Osteocyte (in vitro differentiated cells): ENCODE measurements at regions not wholly inside any gene's neighbourhood (a gene's known extent, or its start where the extent isn't known, plus 50 kb on each side); places are given as distances from the start of the nearest gene placed in this dataset.

Experiments
- DNase-seq: peaks from one replicate; pipeline ENCODE4 v3.0.0; 2021; ENCODE audit warnings: mixed read lengths; ENCODE audit not compliant: unreplicated experiment; ENCODE audit errors: extremely low spot score
- H3K27ac Mint-ChIP-seq: one replicate; pipeline ENCODE4 v1.8.0; 2021; ENCODE audit warnings: mild to moderate bottlenecking, mixed read lengths; ENCODE audit not compliant: unreplicated experiment
- H3K27me3 Mint-ChIP-seq: one replicate; pipeline ENCODE4 v1.8.0; 2021; ENCODE audit warnings: mixed read lengths; ENCODE audit not compliant: unreplicated experiment
- H3K36me3 Mint-ChIP-seq: one replicate; pipeline ENCODE4 v1.8.0; 2021; ENCODE audit warnings: mixed read lengths; ENCODE audit not compliant: unreplicated experiment
- H3K4me1 Mint-ChIP-seq: one replicate; pipeline ENCODE4 v1.8.0; 2021; ENCODE audit warnings: mixed read lengths; ENCODE audit not compliant: unreplicated experiment
- H3K4me3 Mint-ChIP-seq: one replicate; pipeline ENCODE4 v1.8.0; 2021; ENCODE audit warnings: mild to moderate bottlenecking, moderate library complexity, mixed read lengths; ENCODE audit not compliant: unreplicated experiment
- H3K9me3 Mint-ChIP-seq: one replicate; pipeline ENCODE4 v1.8.0; 2021; ENCODE audit warnings: mixed read lengths; ENCODE audit not compliant: unreplicated experiment
- CTCF ChIP-seq: fragments of 200-600 bp; sonication (generic); IDR thresholded peaks from 2 replicates; pipeline ENCODE4 v1.5.0; 2021; ENCODE audit warnings: antibody characterized with exemption, mild to moderate bottlenecking, moderate library complexity

GRCh38 chr4:156401371-156401770 lies 447.7 kb upstream of the CTSO start:
- H3K27ac Mint-ChIP-seq = no peak overlapping the region
- no peak for TF ChIP-seq CTCF
- no peak for DNase-seq
- H3K27me3 Mint-ChIP-seq = no peaks in the 10 kb centered on the region
- H3K36me3 Mint-ChIP-seq = peaks cover 9% of the 10 kb centered on the region
- no peaks in the 10 kb centered on the region for H3K4me1 Mint-ChIP-seq
- peaks cover 23% of the 10 kb centered on the region for H3K9me3 Mint-ChIP-seq
- H3K4me3 Mint-ChIP-seq = no peak overlapping the region

GRCh38 chr4:156396534-156396933 lies 442.9 kb upstream of the CTSO start:
- Mint-ChIP-seq H3K27ac (no peak overlapping the region), H3K36me3 (no peaks in the 10 kb centered on the region), H3K27me3 (no peaks in the 10 kb centered on the region), H3K9me3 (no peaks in the 10 kb centered on the region), H3K4me1 (no peaks in the 10 kb centered on the region), H3K4me3 (no peak overlapping the region)
- DNase-seq = no peak
- TF ChIP-seq CTCF = no peak

DNA sequence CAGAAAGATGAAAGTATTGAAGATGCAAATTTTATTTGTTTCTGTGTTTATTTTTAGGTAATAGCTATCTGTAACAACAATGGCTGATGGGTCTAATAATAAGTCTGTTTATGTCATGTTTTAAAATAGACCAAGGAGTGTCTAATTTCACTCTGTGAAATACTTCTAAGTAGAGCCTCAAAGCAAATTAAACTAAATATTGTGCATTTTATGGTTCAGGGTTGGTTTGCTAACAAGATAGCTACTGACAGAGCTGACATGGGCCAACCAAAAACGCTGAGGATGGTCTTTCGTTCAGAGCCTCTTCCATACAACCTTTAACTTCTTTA lies 437.6 kb upstream of the CTSO start:
- DNase-seq = no peak
- H3K36me3 Mint-ChIP-seq = no peaks in the 10 kb centered on the region
- TF ChIP-seq CTCF = no peak
- H3K9me3 Mint-ChIP-seq = no peaks in the 10 kb centered on the region
- no peaks in the 10 kb centered on the region for H3K27me3 Mint-ChIP-seq
- no peak overlapping the region for H3K4me3 Mint-ChIP-seq
- no peaks in the 10 kb centered on the region for H3K4me1 Mint-ChIP-seq
- no peak overlapping the region for H3K27ac Mint-ChIP-seq

DNA sequence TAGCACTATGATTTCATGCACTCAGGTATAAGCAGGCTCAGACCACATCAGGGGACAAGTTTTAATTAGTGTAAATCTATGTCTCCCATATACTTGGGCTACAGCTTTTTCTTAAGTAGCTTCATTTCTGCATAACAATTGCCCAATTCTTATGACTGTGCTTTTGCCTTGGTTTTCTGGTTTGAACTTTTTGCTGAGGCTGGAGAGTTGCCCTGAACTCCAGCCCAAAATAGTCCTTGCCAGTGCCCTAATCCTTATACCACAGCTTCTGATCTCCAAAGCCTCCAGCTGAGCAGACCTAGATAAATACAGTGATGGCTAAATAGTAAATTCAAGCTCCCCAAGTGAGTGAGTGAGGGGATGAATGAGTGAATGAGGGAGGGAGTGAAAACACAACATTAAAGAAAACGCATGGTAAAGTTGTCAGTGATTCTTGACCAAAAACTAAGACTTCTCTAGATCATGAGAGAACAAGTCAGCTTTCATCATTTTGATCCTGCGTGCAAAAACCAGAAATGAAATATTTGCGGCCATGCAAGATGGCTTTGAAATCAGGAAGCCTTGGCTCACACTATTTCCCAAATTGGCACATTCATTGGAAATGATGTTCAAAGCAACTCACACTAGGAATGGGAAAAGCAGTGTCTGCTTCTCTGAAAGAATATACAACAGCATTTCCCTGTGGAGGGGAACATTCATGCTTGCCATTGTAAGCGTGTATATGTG lies 437.1 kb upstream of the CTSO start:
- no peak for TF ChIP-seq CTCF
- Mint-ChIP-seq H3K9me3 (no peaks in the 10 kb centered on the region), H3K27me3 (no peaks in the 10 kb centered on the region), H3K4me1 (no peaks in the 10 kb centered on the region), H3K4me3 (no peak overlapping the region), H3K27ac (no peak overlapping the region), H3K36me3 (no peaks in the 10 kb centered on the region)
- DNase-seq = no peak

DNA sequence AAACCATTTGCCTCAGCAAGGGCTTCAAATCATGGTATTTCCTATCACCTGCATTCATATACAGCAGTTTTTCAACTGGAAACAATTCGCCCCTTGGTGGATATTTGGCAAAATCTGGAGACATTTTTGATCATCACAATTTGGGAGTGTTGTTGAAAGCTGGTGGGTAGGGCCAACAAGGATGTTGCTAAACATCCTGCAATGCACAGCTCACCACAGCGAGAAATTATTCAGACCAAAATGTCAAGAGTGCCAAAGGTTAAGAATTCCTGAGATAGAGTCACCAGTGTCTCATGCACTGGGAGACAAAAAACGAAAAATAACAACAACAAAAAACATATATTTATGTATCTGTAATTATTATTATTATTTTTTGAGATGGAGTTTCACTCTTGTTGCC lies 435.2 kb upstream of the CTSO start:
- no peaks in the 10 kb centered on the region for H3K4me1 Mint-ChIP-seq
- H3K4me3 Mint-ChIP-seq = no peak overlapping the region
- no peaks in the 10 kb centered on the region for H3K9me3 Mint-ChIP-seq
- no peak overlapping the region for H3K27ac Mint-ChIP-seq
- no peak for TF ChIP-seq CTCF
- no peaks in the 10 kb centered on the region for H3K36me3 Mint-ChIP-seq
- H3K27me3 Mint-ChIP-seq = no peaks in the 10 kb centered on the region
- DNase-seq = no peak
